ENCODE measurements at regions not wholly inside any gene's neighbourhood (a gene's known extent, or its start where the extent isn't known, plus 50 kb on each side); places are given as distances from the start of the nearest gene placed in this dataset.

DNA sequence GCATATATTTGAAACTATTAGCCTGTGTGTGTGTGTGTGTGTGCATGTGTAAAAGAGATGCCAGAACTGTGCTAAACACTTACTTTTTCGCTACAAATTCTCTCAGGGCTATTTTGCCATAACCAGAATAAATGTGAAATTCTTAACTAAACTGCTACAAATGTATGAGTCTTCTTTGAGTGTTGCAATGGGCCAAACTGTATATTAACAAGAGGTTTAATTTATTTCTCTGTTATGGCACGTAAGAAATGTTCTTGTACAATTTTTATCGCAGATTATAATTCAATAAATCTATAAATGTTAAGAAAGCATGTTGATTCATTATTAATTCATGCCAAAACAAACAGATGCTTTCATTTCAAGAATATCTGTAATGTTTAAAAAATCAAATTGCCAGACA is 454.5 kb upstream of the PCDH7 start:
- no peak for TF ChIP-seq MYC (IDR thresholded peaks at IDR 0.05; ENCODE audit: low read depth, low read length)
- TF ChIP-seq MAX (IDR thresholded peaks at IDR 0.05; ENCODE audit: low read depth, low read length): no peak
- TF ChIP-seq, protein P1, sequence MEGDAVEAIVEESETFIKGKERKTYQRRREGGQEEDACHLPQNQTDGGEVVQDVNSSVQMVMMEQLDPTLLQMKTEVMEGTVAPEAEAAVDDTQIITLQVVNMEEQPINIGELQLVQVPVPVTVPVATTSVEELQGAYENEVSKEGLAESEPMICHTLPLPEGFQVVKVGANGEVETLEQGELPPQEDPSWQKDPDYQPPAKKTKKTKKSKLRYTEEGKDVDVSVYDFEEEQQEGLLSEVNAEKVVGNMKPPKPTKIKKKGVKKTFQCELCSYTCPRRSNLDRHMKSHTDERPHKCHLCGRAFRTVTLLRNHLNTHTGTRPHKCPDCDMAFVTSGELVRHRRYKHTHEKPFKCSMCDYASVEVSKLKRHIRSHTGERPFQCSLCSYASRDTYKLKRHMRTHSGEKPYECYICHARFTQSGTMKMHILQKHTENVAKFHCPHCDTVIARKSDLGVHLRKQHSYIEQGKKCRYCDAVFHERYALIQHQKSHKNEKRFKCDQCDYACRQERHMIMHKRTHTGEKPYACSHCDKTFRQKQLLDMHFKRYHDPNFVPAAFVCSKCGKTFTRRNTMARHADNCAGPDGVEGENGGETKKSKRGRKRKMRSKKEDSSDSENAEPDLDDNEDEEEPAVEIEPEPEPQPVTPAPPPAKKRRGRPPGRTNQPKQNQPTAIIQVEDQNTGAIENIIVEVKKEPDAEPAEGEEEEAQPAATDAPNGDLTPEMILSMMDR (IDR thresholded peaks at IDR 0.05; ENCODE audit: low read depth, low read length): no peak
- TF ChIP-seq POLR2A (IDR thresholded peaks at IDR 0.05; ENCODE audit: extremely low read depth, insufficient read length): no peak
